GM23338 (cell line): ENCODE measurements at regions not wholly inside any gene's neighbourhood (a gene's known extent, or its start where the extent isn't known, plus 50 kb on each side); places are given as distances from the start of the nearest gene placed in this dataset.
A peak's percentile ranks its signal among the peaks of the same experiment; 100 is the strongest.

Experiments used
- ATAC-seq: fragments of 200-7000 bp; cut with Tn5 transposase; 3 replicates; pipeline ENCODE4 v1.9.1; 2020
- DNase-seq: peaks from one replicate; pipeline ENCODE4 v3.0.0-alpha.2; 2015; ENCODE audit warnings: low spot score
- H2AFZ ChIP-seq: fragments of 200-600 bp; sonication (generic); 2 replicates; pipeline ENCODE4 v1.8.0; 2016; ENCODE audit warnings: antibody characterized with exemption, mild to moderate bottlenecking, moderate library complexity
- H3F3A ChIP-seq: fragments of 200-600 bp; sonication (generic); replicated peaks from 2 replicates; pipeline ENCODE4 v1.8.0; 2017; ENCODE audit warnings: antibody characterized with exemption, mixed run types, low read depth
- H3K27ac ChIP-seq: fragments of 200-600 bp; sonication (generic); 2 replicates; pipeline ENCODE4 v1.6.1; 2016; ENCODE audit warnings: low read depth
- H3K27me3 ChIP-seq: fragments of 200-600 bp; sonication (generic); 2 replicates; pipeline ENCODE4 v1.8.0; 2016; ENCODE audit warnings: mild to moderate bottlenecking, mixed run types, moderate library complexity; ENCODE audit not compliant: insufficient read depth
- H3K36me3 ChIP-seq: fragments of 200-600 bp; sonication (generic); 2 replicates; pipeline ENCODE4 v1.8.0; 2016; ENCODE audit warnings: mild to moderate bottlenecking; ENCODE audit not compliant: insufficient read depth
- H3K4me1 ChIP-seq: fragments of 200-600 bp; sonication (generic); 2 replicates; pipeline ENCODE4 v1.8.0; 2016; ENCODE audit warnings: mild to moderate bottlenecking, moderate library complexity; ENCODE audit not compliant: insufficient read depth
- H3K4me2 ChIP-seq: fragments of 200-600 bp; sonication (generic); 2 replicates; pipeline ENCODE4 v1.7.1; 2017; ENCODE audit warnings: mixed run types
- H3K4me3 ChIP-seq: fragments of 200-600 bp; sonication (generic); 2 replicates; pipeline ENCODE4 v1.6.1; 2016; ENCODE audit warnings: mixed run types
- H3K79me2 ChIP-seq: fragments of 200-600 bp; sonication (generic); replicated peaks from 2 replicates; pipeline ENCODE4 v1.8.0; 2017; ENCODE audit warnings: mild to moderate bottlenecking; ENCODE audit not compliant: insufficient read depth
- H3K9me2 ChIP-seq: fragments of 200-600 bp; sonication (generic); 2 replicates; pipeline ENCODE4 v1.8.0; 2017; ENCODE audit not compliant: insufficient read depth
- H4K20me1 ChIP-seq: fragments of 200-600 bp; sonication (generic); replicated peaks from 2 replicates; pipeline ENCODE4 v1.8.0; 2017; ENCODE audit warnings: mild to moderate bottlenecking; ENCODE audit not compliant: insufficient read depth
- H3K27ac Mint-ChIP-seq: 2 replicates; pipeline ENCODE4 v1.8.0; 2020; ENCODE audit warnings: inconsistent platforms, mild to moderate bottlenecking, moderate library complexity, mixed read lengths
- H3K27me3 Mint-ChIP-seq: 3 replicates; pipeline ENCODE4 v1.8.0; 2022; ENCODE audit warnings: low read depth, mild to moderate bottlenecking, moderate library complexity, mixed read lengths, inconsistent platforms; ENCODE audit not compliant: insufficient read depth, poor library complexity
- H3K36me3 Mint-ChIP-seq: 3 replicates; pipeline ENCODE4 v1.8.0; 2021; ENCODE audit warnings: low read depth, mild to moderate bottlenecking, inconsistent platforms, moderate library complexity, mixed read lengths
- H3K4me1 Mint-ChIP-seq: 3 replicates; pipeline ENCODE4 v1.8.0; 2020; ENCODE audit warnings: mild to moderate bottlenecking, inconsistent platforms, mixed read lengths
- H3K4me3 Mint-ChIP-seq: 3 replicates; pipeline ENCODE4 v1.8.0; 2021; ENCODE audit warnings: moderate library complexity, mild to moderate bottlenecking, inconsistent platforms, mixed read lengths
- H3K9me3 Mint-ChIP-seq: 3 replicates; pipeline ENCODE4 v1.8.0; 2020; ENCODE audit warnings: moderate library complexity, mild to moderate bottlenecking, inconsistent platforms, mixed read lengths
- CREB1 ChIP-seq: fragments of 250-450 bp; sonication (Bioruptor Pico); IDR thresholded peaks from 2 replicates; pipeline ENCODE4 v1.5.0; 2020; ENCODE audit warnings: low read depth, mild to moderate bottlenecking, moderate library complexity
- EZH2phosphoT487 ChIP-seq: fragments of 200-600 bp; sonication (generic); IDR thresholded peaks from one replicate; pipeline ENCODE4 v1.8.1; 2018; ENCODE audit warnings: antibody characterized with exemption; ENCODE audit not compliant: unreplicated experiment
- JUNB ChIP-seq: IDR thresholded peaks from one replicate; pipeline ENCODE4 v1.6.1; 2016; ENCODE audit warnings: antibody characterized with exemption; ENCODE audit not compliant: unreplicated experiment
- NANOG ChIP-seq: IDR thresholded peaks from 2 replicates; pipeline ENCODE4 v1.6.1; 2016; ENCODE audit warnings: antibody characterized with exemption, borderline replicate concordance
- STAT1 ChIP-seq: IDR thresholded peaks from one replicate; pipeline ENCODE4 v1.6.1; 2016; ENCODE audit warnings: antibody characterized with exemption; ENCODE audit not compliant: unreplicated experiment
- ZNF331 ChIP-seq: fragments of 250-450 bp; sonication (Bioruptor Pico); IDR thresholded peaks from 2 replicates; pipeline ENCODE4 v1.5.0; 2020; ENCODE audit warnings: low read depth, mild to moderate bottlenecking, moderate library complexity
- ZNF462 ChIP-seq: fragments of 250-450 bp; sonication (Bioruptor Pico); IDR thresholded peaks from 2 replicates; pipeline ENCODE4 v1.5.0; 2020; ENCODE audit warnings: mild to moderate bottlenecking, moderate library complexity
- TF ChIP-seq, protein P1 (sequence below), 2 experiments: fragments of 200-600 bp in 1 of 2; sonication (generic) in 1 of 2; conservative IDR thresholded peaks; 2 replicates each; pipeline versions ENCODE4 v1.5.1 to v1.6.1; 2016 to 2017; ENCODE audit warnings: antibody characterized with exemption in 2 of 2, low read depth in 2 of 2, mild to moderate bottlenecking in 2 of 2, moderate library complexity in 1 of 2
- TF ChIP-seq, protein P2 (sequence below): IDR thresholded peaks from one replicate; pipeline ENCODE4 v1.6.1; 2018; ENCODE audit warnings: antibody characterized with exemption; ENCODE audit not compliant: unreplicated experiment

DNA sequence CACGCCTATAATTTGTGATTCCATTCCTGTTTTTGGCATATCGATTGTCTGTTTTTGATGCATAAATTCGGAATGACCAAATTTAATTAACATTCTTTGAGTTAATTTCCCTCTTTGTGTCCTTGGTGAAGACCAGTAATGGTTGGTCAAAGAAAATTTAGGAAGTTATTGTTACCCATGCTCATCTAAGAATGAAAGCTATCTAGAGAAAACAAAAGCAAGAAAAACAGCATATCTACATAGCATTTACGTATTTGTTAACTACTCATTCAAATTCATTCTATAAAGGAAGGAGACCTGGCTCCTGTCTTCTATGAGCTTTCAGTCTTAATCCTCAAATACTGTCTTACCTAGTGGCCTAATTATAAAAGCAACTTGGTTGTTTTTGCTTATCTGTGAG, 59.2 kb upstream of the CHST9 start:
- Histone ChIP-seq H4K20me1 (no peaks in the 10 kb centered on the region), H3F3A (no peaks in the 10 kb centered on the region), H3K36me3 (no peaks in the 10 kb centered on the region), H3K4me3 (peak overlapping the region; percentile 2; the same call in 1 of the 2 replicates), H3K4me1 (peaks cover 31% of the 10 kb centered on the region), H3K79me2 (no peaks in the 10 kb centered on the region), H2AFZ (no peak overlapping the region), H3K9me2 (no peaks in the 10 kb centered on the region), H3K27me3 (no peaks in the 10 kb centered on the region), H3K27ac (peak overlapping the region; percentile 43), H3K4me2 (peak overlapping the region; percentile 26; the same call in 1 of the 2 replicates)
- H3K27ac Mint-ChIP-seq, result no peak overlapping the region
- peaks cover 4% of the 10 kb centered on the region; the same call in 1 of the 3 replicates for H3K36me3 Mint-ChIP-seq
- ATAC-seq (no peak), DNase-seq (peak; percentile 17)
- no peak overlapping the region for H3K4me3 Mint-ChIP-seq
- H3K9me3 Mint-ChIP-seq, result peaks cover 4% of the 10 kb centered on the region; the same call in 2 of the 3 replicates
- H3K4me1 Mint-ChIP-seq, result peaks cover 11% of the 10 kb centered on the region; the same call in 1 of the 3 replicates
- H3K27me3 Mint-ChIP-seq, result no peaks in the 10 kb centered on the region
- TF ChIP-seq NANOG, result peak; percentile 92
- no peak for TF ChIP-seq CREB1
- no peak for TF ChIP-seq STAT1
- no peak for TF ChIP-seq ZNF331
- no peak for TF ChIP-seq EZH2phosphoT487
- TF ChIP-seq, protein P1, sequence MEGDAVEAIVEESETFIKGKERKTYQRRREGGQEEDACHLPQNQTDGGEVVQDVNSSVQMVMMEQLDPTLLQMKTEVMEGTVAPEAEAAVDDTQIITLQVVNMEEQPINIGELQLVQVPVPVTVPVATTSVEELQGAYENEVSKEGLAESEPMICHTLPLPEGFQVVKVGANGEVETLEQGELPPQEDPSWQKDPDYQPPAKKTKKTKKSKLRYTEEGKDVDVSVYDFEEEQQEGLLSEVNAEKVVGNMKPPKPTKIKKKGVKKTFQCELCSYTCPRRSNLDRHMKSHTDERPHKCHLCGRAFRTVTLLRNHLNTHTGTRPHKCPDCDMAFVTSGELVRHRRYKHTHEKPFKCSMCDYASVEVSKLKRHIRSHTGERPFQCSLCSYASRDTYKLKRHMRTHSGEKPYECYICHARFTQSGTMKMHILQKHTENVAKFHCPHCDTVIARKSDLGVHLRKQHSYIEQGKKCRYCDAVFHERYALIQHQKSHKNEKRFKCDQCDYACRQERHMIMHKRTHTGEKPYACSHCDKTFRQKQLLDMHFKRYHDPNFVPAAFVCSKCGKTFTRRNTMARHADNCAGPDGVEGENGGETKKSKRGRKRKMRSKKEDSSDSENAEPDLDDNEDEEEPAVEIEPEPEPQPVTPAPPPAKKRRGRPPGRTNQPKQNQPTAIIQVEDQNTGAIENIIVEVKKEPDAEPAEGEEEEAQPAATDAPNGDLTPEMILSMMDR (conservative IDR thresholded peaks at IDR 0.05; ENCODE audit: low read depth in 2 of 2), result no peak
- no peak for TF ChIP-seq JUNB

DNA sequence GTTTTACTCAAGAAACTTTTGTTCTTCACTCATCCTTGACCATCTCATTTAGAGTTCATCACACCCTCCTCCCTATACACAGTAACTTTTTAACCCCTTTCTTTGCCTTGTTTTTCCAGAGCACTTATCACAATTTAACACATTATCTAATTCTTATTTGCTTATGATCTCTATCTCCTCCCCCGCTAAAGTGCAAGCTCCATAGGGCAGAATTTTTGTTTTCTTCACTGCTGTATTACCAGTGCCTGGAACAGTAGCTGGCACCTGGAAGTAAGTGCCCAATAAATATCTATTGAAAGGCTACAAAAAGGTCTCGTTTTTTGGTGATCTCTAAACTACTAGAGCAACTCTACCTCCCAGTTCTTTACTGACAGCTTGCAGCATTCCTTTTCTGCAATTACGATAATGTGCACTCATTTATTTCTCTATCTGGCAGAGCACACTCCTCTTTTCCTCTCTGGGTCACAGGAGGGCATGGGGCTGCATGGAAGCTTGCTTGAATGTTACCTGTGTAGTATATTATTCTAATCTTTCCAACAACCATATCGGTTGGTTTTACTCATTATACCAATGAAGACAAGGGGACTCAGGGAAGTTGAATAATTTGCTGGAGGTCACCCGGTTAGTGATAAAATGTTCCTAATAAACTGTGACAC, 57.4 kb upstream of the CHST9 start:
- ATAC-seq, result no peak
- Histone ChIP-seq H3F3A (no peaks in the 10 kb centered on the region), H4K20me1 (no peaks in the 10 kb centered on the region), H3K4me1 (peaks cover 31% of the 10 kb centered on the region), H3K36me3 (no peaks in the 10 kb centered on the region), H3K27me3 (no peaks in the 10 kb centered on the region), H3K9me2 (peaks cover 6% of the 10 kb centered on the region; the same call in 1 of the 2 replicates), H3K4me2 (no peak overlapping the region), H3K27ac (no peak overlapping the region), H3K79me2 (no peaks in the 10 kb centered on the region), H2AFZ (0 out of 2 replicates have a peak overlapping the region, but pooled peaks have one; percentile 7), H3K4me3 (no peak overlapping the region)
- Mint-ChIP-seq H3K9me3 (peaks cover 4% of the 10 kb centered on the region; the same call in 2 of the 3 replicates), H3K4me3 (no peak overlapping the region), H3K27me3 (no peaks in the 10 kb centered on the region), H3K4me1 (peaks cover 11% of the 10 kb centered on the region; the same call in 1 of the 3 replicates), H3K27ac (no peak overlapping the region), H3K36me3 (peaks cover 4% of the 10 kb centered on the region; the same call in 1 of the 3 replicates)
- DNase-seq, result no peak
- TF ChIP-seq NANOG (no peak), ZNF462 (CRISPR knock-in tag) (no peak)
- TF ChIP-seq, protein P2, sequence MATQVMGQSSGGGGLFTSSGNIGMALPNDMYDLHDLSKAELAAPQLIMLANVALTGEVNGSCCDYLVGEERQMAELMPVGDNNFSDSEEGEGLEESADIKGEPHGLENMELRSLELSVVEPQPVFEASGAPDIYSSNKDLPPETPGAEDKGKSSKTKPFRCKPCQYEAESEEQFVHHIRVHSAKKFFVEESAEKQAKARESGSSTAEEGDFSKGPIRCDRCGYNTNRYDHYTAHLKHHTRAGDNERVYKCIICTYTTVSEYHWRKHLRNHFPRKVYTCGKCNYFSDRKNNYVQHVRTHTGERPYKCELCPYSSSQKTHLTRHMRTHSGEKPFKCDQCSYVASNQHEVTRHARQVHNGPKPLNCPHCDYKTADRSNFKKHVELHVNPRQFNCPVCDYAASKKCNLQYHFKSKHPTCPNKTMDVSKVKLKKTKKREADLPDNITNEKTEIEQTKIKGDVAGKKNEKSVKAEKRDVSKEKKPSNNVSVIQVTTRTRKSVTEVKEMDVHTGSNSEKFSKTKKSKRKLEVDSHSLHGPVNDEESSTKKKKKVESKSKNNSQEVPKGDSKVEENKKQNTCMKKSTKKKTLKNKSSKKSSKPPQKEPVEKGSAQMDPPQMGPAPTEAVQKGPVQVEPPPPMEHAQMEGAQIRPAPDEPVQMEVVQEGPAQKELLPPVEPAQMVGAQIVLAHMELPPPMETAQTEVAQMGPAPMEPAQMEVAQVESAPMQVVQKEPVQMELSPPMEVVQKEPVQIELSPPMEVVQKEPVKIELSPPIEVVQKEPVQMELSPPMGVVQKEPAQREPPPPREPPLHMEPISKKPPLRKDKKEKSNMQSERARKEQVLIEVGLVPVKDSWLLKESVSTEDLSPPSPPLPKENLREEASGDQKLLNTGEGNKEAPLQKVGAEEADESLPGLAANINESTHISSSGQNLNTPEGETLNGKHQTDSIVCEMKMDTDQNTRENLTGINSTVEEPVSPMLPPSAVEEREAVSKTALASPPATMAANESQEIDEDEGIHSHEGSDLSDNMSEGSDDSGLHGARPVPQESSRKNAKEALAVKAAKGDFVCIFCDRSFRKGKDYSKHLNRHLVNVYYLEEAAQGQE, result no peak
